HG03280 (cell line): ENCODE measurements at regions not wholly inside any gene's neighbourhood (a gene's known extent, or its start where the extent isn't known, plus 50 kb on each side); places are given as distances from the start of the nearest gene placed in this dataset.

Experiments
- ATAC-seq: cut with Tn5 transposase; IDR thresholded peaks from one replicate; pipeline ENCODE4 v1.9.1; 2021; ENCODE audit warnings: mild to moderate bottlenecking, moderate library complexity; ENCODE audit not compliant: unreplicated experiment

GRCh38 chr2:212712991-212713390 lies 174.4 kb upstream of the ERBB4 start:
- ATAC-seq, result no peak

- ATAC-seq, result no peak
Measured at GRCh38 chr2:212712466-212712865, 173.9 kb upstream of the ERBB4 start.

- no peak for ATAC-seq
Measured at GRCh38 chr2:212711856-212712255, 173.3 kb upstream of the ERBB4 start.

- no peak for ATAC-seq
Measured at GRCh38 chr2:212709280-212709679, 170.7 kb upstream of the ERBB4 start.

GRCh38 chr2:212708355-212708754 lies 169.8 kb upstream of the ERBB4 start:
- no peak for ATAC-seq

GRCh38 chr2:212695426-212695825 lies 156.8 kb upstream of the ERBB4 start:
- ATAC-seq, result no peak

DNA sequence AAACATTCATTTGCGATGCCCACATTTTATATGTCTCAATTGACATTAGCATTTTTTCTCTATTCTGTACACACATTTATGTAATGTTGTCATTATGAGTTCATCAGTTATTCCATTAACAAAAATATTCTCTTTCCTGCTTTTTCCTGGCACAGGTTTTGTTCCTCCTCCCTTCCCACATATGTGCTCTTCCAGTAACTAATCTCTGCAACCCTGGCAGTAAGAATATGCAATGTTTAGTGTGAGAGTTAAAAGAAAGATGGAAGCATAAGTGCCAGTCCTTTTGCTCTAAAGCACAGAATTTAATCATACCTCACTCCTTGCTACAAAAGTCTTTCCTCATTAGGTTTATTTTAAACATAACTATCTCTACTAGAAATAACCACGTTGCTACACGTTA lies 155.8 kb upstream of the ERBB4 start:
- ATAC-seq, result no peak

DNA sequence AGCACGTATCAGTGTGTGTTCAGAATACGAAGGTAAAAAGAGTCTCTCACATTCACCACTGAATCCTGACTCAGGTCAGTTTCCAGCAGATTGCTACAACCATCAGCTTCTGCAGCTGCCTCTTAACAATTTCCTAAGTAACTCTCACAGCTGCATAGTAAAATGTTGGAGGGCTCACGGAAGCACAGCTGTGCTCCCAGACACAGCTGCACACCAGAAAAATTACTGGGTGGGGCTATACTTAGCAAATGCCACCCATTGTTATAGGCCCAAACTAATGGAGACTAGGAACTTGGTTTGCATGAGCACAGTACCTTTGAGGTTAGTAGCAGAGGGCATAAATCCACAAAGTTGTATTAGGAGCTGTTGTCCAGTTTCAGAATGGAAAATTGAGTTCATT lies 153.9 kb upstream of the ERBB4 start:
- no peak for ATAC-seq

DNA sequence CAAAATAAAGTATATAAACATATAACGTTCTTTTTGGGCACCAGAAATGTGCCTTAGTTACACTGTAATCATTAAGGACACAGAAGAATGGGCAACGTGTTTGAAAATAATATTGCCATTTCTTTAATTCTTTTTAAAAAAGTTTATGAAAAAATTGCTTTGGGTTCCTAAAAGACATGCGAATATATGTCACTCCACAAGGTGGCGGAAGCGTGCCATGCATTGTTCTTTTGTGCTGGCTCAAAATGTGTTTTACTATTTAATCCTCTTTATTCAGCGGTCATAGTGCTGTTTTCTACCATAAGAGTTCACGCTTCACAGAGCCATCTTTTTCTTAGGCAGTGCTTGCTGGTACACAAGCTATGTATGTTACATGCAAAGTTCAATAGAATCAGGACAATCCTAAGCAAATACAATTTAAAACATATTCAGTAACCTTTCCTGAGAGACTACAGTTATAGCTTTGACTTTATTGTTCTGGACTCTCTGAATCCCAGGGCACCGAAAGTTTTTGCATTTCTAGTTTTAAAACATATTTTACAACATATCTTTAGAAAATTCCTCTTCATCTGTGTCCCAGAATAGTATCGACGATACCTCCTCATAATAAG lies 147.8 kb upstream of the ERBB4 start:
- ATAC-seq, result peak; percentile 64

DNA sequence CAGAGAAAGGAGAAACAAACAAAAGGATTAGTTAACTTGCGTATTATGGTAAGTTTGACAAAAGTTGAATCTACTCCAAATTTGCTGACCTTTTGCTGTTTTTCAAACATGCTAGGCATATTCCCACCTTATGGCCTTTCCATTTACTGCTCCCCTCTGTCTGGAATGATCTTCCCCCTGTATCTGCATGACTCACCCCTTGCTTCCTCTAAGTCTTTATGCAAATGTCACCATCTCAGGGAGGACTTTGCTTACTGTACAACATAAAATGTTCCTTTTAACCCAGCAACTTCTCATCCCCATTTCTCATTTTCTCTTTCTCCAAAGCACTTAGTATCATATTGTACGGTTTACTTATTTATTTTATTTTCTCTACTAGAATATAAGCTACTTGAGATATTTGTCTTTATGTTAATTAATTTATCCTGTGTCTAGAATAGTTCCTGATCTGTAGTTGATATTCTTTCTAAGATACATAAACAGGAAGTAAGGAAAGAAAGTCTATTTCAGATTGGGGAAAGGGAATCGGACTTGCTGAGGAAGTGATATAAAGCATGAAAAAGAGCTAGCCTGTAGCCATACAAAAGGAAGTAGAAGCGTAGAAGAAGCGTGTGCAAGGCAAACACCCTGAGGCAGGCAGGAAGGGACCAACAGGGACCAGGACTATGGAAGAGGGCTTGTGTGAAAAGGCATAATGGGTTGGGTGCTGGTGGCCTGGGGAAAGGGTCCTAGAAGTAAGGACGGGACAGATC lies 144.9 kb upstream of the ERBB4 start:
- no peak for ATAC-seq

DNA sequence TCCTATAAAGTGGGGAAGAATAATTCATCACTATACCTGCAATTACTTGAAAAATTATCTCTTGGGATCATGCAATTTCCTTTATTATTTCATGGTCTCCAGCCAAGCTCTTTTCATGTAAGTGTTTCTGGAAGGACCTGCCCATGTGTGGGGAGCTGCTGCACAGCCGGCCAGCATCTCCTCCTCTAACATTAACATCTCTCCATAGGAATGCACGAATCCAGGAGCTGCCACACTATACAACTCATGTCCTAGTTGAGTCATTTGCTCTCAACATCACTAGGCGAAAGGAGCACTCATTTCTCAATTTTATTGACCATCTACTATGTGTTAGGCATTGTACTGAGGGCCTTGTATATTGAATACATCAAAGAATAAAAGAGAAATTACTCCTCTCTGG lies 144.3 kb upstream of the ERBB4 start:
- no peak for ATAC-seq

- no peak for ATAC-seq
Measured at GRCh38 chr2:212677466-212677865, 138.9 kb upstream of the ERBB4 start.

GRCh38 chr2:212672186-212672585 lies 133.6 kb upstream of the ERBB4 start:
- no peak for ATAC-seq

DNA sequence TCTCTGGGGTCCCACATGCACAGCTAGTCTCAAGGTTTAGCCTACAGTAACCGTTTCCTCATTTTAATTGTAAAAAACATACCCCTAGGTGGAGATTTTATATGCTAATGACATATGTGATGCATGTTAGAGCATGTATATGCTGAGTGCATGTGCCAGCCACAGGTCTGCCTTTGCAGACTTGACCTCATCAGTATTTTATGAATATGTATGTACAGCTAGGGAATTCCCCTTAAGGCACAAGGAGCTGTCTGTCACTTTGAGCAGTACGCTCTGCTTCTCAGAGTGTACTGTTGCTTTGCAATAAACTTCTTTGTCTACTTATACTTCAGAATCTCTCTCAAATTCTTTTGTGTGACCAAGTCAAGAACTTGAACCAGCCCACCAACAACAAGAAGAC lies 131.2 kb upstream of the ERBB4 start:
- ATAC-seq, result no peak

GRCh38 chr2:212667751-212668316 lies 129.2 kb upstream of the ERBB4 start:
- ATAC-seq, result peak; percentile 63

DNA sequence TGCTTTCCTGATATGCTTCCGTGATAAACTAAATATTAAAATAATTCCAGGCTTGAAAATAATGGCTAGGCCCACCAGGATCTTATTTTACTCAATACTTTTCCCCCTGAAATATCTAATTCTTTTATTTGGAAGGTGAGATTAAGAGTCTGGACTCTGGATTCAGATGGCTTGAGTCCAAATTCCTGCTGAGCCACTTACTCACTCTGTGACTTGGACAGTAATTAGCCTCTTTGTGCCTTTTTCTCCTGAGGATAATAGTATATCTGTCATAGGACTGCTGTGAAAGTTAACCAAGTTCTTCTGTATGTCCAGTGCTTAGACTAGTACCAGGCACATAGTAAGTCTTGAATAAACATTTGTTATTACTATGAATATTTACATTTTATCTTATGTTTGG lies 127.3 kb upstream of the ERBB4 start:
- ATAC-seq, result no peak

- ATAC-seq, result no peak
Measured at GRCh38 chr2:212659441-212659840, 120.8 kb upstream of the ERBB4 start.

DNA sequence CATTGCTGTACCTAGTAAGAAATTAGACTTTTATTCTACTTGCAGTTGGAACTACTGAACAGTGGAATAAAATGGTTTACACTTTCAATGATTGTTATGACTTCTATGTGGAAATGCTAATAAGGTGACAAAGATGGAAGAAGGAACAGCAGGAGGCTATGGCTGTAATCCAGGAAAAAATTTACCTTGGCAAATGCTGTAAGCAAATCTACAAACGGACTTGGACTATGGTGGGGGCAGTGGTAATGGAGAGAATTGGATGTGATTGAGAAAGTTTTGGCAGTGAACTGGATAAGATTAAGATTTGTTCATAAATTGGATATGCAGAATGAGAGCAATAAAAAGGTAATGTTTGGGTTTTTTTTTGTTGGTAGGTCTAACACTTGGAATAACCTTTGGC lies 111.0 kb upstream of the ERBB4 start:
- ATAC-seq, result no peak

DNA sequence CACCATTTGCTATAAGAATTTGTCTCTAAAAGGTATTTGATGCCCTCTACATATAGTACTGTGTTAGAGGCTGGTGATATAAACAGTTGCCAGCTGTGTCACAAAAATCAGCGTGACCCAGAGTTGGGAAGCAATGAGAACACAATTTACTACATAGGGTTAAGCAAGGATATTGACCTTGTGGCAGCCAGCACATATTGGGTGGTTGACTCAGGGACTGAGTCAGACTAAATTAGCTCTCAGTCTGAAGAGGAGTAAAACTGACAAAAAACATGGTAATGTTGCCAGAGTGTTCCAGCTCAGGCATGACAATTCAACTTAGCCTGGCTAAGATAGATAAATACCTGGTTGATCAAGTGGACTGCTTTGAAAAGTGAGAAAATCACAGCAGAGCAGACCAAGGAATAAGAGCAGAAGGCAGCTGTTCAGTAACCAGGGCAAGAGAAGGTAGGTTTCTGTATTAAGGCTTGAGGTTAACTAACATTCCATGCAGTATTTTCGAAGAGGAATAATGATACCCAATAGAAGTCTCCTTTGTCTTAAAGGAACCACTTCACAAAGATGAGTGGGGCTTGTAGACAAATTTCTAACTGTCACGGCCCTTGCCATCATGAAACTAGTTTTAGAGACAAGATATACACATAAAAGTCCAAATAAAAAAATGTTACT lies 108.2 kb upstream of the ERBB4 start:
- no peak for ATAC-seq

GRCh38 chr2:212644195-212644837 lies 105.7 kb upstream of the ERBB4 start:
- ATAC-seq, result no peak

DNA sequence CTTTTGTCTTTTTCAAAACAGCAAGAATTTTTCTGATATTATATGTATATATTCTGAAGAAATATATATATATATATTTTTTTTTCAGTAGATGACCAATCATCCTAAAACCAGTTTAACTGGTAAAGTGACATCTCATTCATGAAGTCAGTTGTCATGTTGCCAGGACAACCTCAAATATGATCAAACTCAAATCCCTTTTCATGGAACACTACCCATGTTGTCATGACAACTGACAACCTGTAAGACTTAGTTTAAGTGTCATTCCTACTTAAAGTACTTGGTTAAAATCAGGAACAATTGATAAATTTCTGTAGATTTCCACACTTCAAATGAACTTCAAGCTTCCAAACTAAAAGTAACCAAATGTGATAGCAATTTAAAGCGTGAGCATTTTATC lies 101.8 kb upstream of the ERBB4 start:
- ATAC-seq, result no peak
